GM15510 (cell line): ENCODE measurements at regions not wholly inside any gene's neighbourhood (a gene's known extent, or its start where the extent isn't known, plus 50 kb on each side); places are given as distances from the start of the nearest gene placed in this dataset.

ENCODE experiments used
- POLR2A ChIP-seq: IDR thresholded peaks from 3 replicates; pipeline ENCODE4 v1.6.1; 2011; ENCODE audit warnings: borderline replicate concordance; ENCODE audit not compliant: insufficient read length; ENCODE audit errors: extremely low read depth

GRCh38 chr3:106341586-106342162 lies 472.9 kb upstream of the CBLB start:
- no peak for TF ChIP-seq POLR2A

- TF ChIP-seq POLR2A = no peak
Observed at GRCh38 chr3:106342386-106342785, 473.6 kb upstream of the CBLB start.

GRCh38 chr3:106343811-106344210 lies 475.0 kb upstream of the CBLB start:
- no peak for TF ChIP-seq POLR2A

- TF ChIP-seq POLR2A = no peak
Observed at GRCh38 chr3:106345353-106346027, 476.7 kb upstream of the CBLB start.

- no peak for TF ChIP-seq POLR2A
Observed at GRCh38 chr3:106347350-106347749, 478.5 kb upstream of the CBLB start.

- no peak for TF ChIP-seq POLR2A
Observed at GRCh38 chr3:106348139-106348690, 479.4 kb upstream of the CBLB start.

GRCh38 chr3:106349191-106349881 lies 480.5 kb upstream of the CBLB start:
- TF ChIP-seq POLR2A = no peak

GRCh38 chr3:106355873-106356272 lies 487.1 kb upstream of the CBLB start:
- TF ChIP-seq POLR2A = no peak

- no peak for TF ChIP-seq POLR2A
Observed at GRCh38 chr3:106359692-106360091, 490.9 kb upstream of the CBLB start.

GRCh38 chr3:106364477-106364876 lies 495.7 kb upstream of the CBLB start:
- no peak for TF ChIP-seq POLR2A

- TF ChIP-seq POLR2A = no peak
Observed at GRCh38 chr3:106365061-106365691, 496.4 kb upstream of the CBLB start.

GRCh38 chr3:106366352-106366751 lies 497.5 kb upstream of the CBLB start:
- TF ChIP-seq POLR2A = no peak

GRCh38 chr3:106367496-106367895 lies 498.7 kb upstream of the CBLB start:
- no peak for TF ChIP-seq POLR2A

- no peak for TF ChIP-seq POLR2A
Observed at GRCh38 chr3:106371221-106371970, 502.6 kb upstream of the CBLB start.

- no peak for TF ChIP-seq POLR2A
Observed at GRCh38 chr3:106371971-106372805, 503.4 kb upstream of the CBLB start.

GRCh38 chr3:106372806-106373190 lies 504.0 kb upstream of the CBLB start:
- TF ChIP-seq POLR2A = no peak
